Natural killer cell (primary cell): ENCODE measurements at regions not wholly inside any gene's neighbourhood (a gene's known extent, or its start where the extent isn't known, plus 50 kb on each side); places are given as distances from the start of the nearest gene placed in this dataset.

Experiments used
- ATAC-seq, 3 donors: fragments of 150-1000 bp in 2 of 3; fragments of 200-7000 bp in 1 of 3; cut with Tn5 transposase; 1 replicate in 1 of 3; 2 replicates in 2 of 3; pipeline ENCODE4 v1.10.0; 2021; ENCODE audit warnings: mild to moderate bottlenecking in 2 of 3, moderate library complexity in 2 of 3
- DNase-seq, 2 donors: peaks; one replicate each; pipeline versions ENCODE4 v3.0.0 to v3.0.0-alpha.2; 2013 to 2021; ENCODE audit warnings: mixed read lengths in 1 of 2
- H3K27ac ChIP-seq: one replicate; pipeline ENCODE4 v1.5.1; 2013; ENCODE audit warnings: mild to moderate bottlenecking, low read length
- H3K27me3 ChIP-seq: one replicate; pipeline ENCODE4 v1.6.1; 2013; ENCODE audit warnings: low read length; ENCODE audit not compliant: control insufficient read depth, insufficient read depth
- H3K36me3 ChIP-seq: one replicate; pipeline ENCODE4 v1.6.1; 2013; ENCODE audit warnings: low read length; ENCODE audit not compliant: control insufficient read depth, insufficient read depth
- H3K4me1 ChIP-seq: one replicate; pipeline ENCODE4 v1.6.1; 2013; ENCODE audit warnings: low read length; ENCODE audit not compliant: control insufficient read depth, insufficient read depth
- H3K4me3 ChIP-seq: one replicate; pipeline ENCODE4 v1.5.1; 2013; ENCODE audit warnings: low read length
- H3K9me3 ChIP-seq: one replicate; pipeline ENCODE4 v1.6.1; 2013; ENCODE audit warnings: low read length; ENCODE audit not compliant: control insufficient read depth, insufficient read depth
- H3K27ac Mint-ChIP-seq, 2 donors: one replicate each; pipeline ENCODE4 v1.8.0; 2022; ENCODE audit warnings: mild to moderate bottlenecking in 2 of 2, mixed read lengths in 2 of 2, moderate library complexity in 1 of 2
- H3K27me3 Mint-ChIP-seq, 2 donors: one replicate each; pipeline ENCODE4 v1.8.0; 2022; ENCODE audit warnings: low read depth in 2 of 2, mixed read lengths in 2 of 2
- H3K36me3 Mint-ChIP-seq: one replicate; pipeline ENCODE4 v1.8.0; 2022; ENCODE audit warnings: mixed read lengths
- H3K4me1 Mint-ChIP-seq, 2 donors: one replicate each; pipeline ENCODE4 v1.8.0; 2022; ENCODE audit warnings: mixed read lengths in 2 of 2
- H3K4me3 Mint-ChIP-seq: one replicate; pipeline ENCODE4 v1.8.0; 2022; ENCODE audit warnings: mild to moderate bottlenecking, moderate library complexity, mixed read lengths
- H3K9me3 Mint-ChIP-seq, 2 donors: one replicate each; pipeline ENCODE4 v1.8.0; 2022; ENCODE audit warnings: mixed read lengths in 2 of 2
- WGBS: methylation state at CpG from one replicate; pipeline ENCODE4 v1.1.7; 2013; ENCODE audit warnings: missing lambda C conversion rate; ENCODE audit not compliant: insufficient coverage; 5-methylcytosine and 5-hydroxymethylcytosine counted together
- intact Hi-C: fragments of 100-400 bp; cut with micrococcal nuclease; formaldehyde crosslinking; loops from one replicate; pipeline ENCODE4 v1.14.2; 2022
- TF ChIP-seq, protein P1 (sequence below): fragments of 200-600 bp; IDR thresholded peaks from one replicate; pipeline ENCODE4 v1.8.0; 2022; ENCODE audit warnings: antibody characterized with exemption

DNA sequence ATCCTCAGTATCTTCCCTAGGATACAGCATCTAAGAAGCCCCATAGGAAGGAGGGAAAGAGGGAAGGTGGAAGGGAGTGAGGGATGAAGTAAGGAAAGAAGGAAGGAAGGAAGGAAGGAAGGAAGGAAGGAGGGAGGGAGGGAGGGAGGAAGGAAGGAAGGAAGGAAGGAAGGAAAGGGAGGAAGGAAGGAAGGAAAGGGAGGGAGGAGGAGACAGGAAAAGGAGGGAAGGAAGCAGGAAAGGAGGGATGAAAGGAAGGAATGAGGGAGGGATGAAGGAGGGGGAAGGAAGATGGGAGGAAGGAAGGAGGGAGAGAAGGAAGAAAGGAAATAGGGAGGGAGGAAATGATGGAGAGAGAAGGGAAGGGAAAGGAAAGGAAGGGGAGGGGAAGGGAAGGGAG is 455.6 kb upstream of the ZMIZ1 start:
- Histone ChIP-seq H3K27me3 (no peaks in the 10 kb centered on the region), H3K36me3 (no peaks in the 10 kb centered on the region), H3K27ac (no peak overlapping the region), H3K4me1 (no peaks in the 10 kb centered on the region), H3K9me3 (no peaks in the 10 kb centered on the region), H3K4me3 (no peak overlapping the region)
- no peak overlapping the region for H3K27ac Mint-ChIP-seq
- TF ChIP-seq, protein P1, sequence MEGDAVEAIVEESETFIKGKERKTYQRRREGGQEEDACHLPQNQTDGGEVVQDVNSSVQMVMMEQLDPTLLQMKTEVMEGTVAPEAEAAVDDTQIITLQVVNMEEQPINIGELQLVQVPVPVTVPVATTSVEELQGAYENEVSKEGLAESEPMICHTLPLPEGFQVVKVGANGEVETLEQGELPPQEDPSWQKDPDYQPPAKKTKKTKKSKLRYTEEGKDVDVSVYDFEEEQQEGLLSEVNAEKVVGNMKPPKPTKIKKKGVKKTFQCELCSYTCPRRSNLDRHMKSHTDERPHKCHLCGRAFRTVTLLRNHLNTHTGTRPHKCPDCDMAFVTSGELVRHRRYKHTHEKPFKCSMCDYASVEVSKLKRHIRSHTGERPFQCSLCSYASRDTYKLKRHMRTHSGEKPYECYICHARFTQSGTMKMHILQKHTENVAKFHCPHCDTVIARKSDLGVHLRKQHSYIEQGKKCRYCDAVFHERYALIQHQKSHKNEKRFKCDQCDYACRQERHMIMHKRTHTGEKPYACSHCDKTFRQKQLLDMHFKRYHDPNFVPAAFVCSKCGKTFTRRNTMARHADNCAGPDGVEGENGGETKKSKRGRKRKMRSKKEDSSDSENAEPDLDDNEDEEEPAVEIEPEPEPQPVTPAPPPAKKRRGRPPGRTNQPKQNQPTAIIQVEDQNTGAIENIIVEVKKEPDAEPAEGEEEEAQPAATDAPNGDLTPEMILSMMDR = no peak
- DNase-seq (no peak), ATAC-seq (no peak)
- peaks cover 13% of the 10 kb centered on the region for H3K36me3 Mint-ChIP-seq
- H3K4me3 Mint-ChIP-seq = no peak overlapping the region
- peaks cover 22 to 55% of the 10 kb centered on the region in 2 donors for H3K27me3 Mint-ChIP-seq
- peaks cover 3 to 4% of the 10 kb centered on the region in 2 donors for H3K9me3 Mint-ChIP-seq
- intact Hi-C loops = no loop called here
- no peaks in the 10 kb centered on the region for H3K4me1 Mint-ChIP-seq

DNA sequence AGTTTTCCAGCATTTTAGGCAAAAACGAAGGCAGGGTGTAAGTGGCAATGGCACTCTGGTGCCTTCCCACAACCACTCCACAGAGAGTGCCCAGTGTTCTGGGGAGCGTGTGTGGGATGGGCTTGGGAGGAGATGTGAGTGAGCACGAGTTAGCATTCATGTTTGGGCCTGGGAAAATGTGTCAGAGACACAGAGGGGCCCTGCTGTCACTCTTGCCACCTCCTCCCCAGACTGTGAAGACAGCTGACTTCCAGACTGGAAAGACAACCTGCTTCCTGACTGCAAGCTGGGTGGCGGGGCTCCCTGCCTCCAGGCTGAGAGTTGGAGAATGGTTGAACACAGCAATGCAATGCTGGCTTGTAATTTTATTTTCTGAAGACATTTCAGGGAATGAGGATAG is 454.5 kb upstream of the ZMIZ1 start:
- no peaks in the 10 kb centered on the region for H3K4me1 ChIP-seq
- Mint-ChIP-seq H3K4me3 (no peak overlapping the region), H3K27me3 (peaks cover 22 to 45% of the 10 kb centered on the region in 2 donors), H3K27ac (no peak overlapping the region), H3K36me3 (peaks cover 9% of the 10 kb centered on the region), H3K9me3 (no peaks in the 10 kb centered on the region), H3K4me1 (no peaks in the 10 kb centered on the region)
- H3K36me3 ChIP-seq = no peaks in the 10 kb centered on the region
- ATAC-seq (no peak), DNase-seq (no peak)
- TF ChIP-seq, protein P1 = no peak
- no peak overlapping the region for H3K27ac ChIP-seq
- H3K9me3 ChIP-seq = no peaks in the 10 kb centered on the region
- intact Hi-C loops = no loop called here
- H3K4me3 ChIP-seq = no peak overlapping the region
- WGBS = 67% methylated on average over 4 of the region's 4 CpGs
- no peaks in the 10 kb centered on the region for H3K27me3 ChIP-seq

DNA sequence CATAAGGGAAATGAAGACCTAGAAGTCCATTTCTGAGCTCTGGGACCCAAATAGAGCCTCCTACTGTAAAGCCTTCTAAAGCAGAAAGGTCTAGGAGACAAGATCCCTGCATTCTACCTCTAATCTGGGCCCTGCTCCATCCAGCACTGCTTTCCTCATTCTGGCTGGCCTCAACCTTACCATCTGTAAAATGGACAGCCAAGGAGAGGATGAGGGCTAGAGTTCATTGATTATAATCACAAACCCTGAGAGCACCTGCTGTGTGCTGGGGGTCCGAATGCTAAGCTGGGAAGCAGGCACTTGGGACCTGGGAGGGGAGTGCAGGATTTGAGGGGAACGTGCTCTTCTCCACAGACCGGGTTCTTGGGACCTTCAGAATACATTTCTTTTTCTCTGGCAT is 454.0 kb upstream of the ZMIZ1 start:
- 94% methylated on average over 3 of the region's 3 CpGs for WGBS
- Mint-ChIP-seq H3K27me3 (peaks cover 22 to 44% of the 10 kb centered on the region in 2 donors), H3K4me3 (no peak overlapping the region), H3K4me1 (no peaks in the 10 kb centered on the region), H3K9me3 (no peaks in the 10 kb centered on the region), H3K36me3 (peaks cover 5% of the 10 kb centered on the region), H3K27ac (no peak overlapping the region)
- intact Hi-C loops = no loop called here
- DNase-seq (no peak), ATAC-seq (no peak)
- no peaks in the 10 kb centered on the region for H3K27me3 ChIP-seq
- no peaks in the 10 kb centered on the region for H3K4me1 ChIP-seq
- no peaks in the 10 kb centered on the region for H3K36me3 ChIP-seq
- no peak overlapping the region for H3K27ac ChIP-seq
- H3K4me3 ChIP-seq = no peak overlapping the region
- TF ChIP-seq, protein P1 = no peak
- H3K9me3 ChIP-seq = no peaks in the 10 kb centered on the region

DNA sequence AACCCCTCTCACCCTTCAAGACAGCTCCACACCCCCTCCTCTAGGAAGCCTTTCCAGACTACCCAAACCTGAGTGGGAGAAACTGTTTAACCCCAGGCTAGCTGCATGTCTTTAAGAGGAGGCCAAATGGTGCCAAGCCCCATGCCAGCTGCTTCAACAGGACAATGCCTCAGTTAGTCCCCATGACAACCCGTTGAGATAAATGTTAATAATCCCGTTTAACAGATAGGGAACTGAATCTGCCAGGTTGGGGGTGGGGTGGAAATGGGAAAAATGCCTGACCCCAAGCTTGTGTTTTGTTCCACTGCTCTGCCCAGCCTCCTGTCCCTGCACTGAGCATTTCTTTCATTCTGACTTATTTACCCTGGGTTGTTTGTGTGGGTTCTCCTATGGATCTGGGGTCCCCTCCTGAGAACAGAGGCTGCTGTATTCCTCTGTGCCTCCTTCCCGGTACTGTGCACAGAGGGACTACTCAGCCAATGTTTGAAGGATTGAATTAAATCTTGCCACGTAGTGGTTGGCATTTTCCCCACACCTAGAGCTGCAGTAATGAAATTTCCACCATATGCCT is 452.6 kb upstream of the ZMIZ1 start:
- no peaks in the 10 kb centered on the region for H3K4me1 ChIP-seq
- 47% methylated on average over 3 of the region's 4 CpGs for WGBS
- no peak overlapping the region for H3K4me3 ChIP-seq
- H3K4me1 Mint-ChIP-seq = peaks cover 0 to 5% of the 10 kb centered on the region in 2 donors
- H3K36me3 Mint-ChIP-seq = no peaks in the 10 kb centered on the region
- no peak overlapping the region for H3K4me3 Mint-ChIP-seq
- TF ChIP-seq, protein P1 = no peak
- no peak overlapping the region for H3K27ac Mint-ChIP-seq
- intact Hi-C loops = no loop called here
- H3K27ac ChIP-seq = no peak overlapping the region
- H3K9me3 Mint-ChIP-seq = no peaks in the 10 kb centered on the region
- H3K36me3 ChIP-seq = no peaks in the 10 kb centered on the region
- DNase-seq = no peak
- H3K27me3 ChIP-seq = no peaks in the 10 kb centered on the region
- H3K9me3 ChIP-seq = no peaks in the 10 kb centered on the region
- H3K27me3 Mint-ChIP-seq = peaks cover 17 to 31% of the 10 kb centered on the region in 2 donors
- ATAC-seq = no peak
